ENCODE measurements at regions not wholly inside any gene's neighbourhood (a gene's known extent, or its start where the extent isn't known, plus 50 kb on each side); places are given as distances from the start of the nearest gene placed in this dataset.

DNA sequence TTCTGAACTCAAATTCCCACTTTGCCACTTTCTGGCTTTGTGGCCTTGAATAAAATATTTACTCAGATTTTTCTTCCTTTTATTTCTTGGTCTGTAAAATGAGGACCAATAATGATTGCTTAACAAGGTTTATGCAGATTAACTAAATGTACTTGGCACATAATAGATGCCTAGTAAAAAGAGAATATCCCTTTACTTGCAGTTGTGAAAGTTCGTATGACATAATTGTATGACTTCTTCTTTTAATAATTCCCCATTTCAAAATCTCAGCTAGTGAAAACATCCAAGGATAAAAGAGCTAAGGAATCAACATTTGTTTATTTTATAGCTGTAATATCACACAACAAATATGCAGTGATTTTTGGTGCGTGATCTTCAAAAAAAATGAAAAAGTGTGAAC, 215.6 kb upstream of the ATP2B1 start (continued):
- TF ChIP-seq FOXA1 (IDR thresholded peaks at IDR 0.05): no peak

DNA sequence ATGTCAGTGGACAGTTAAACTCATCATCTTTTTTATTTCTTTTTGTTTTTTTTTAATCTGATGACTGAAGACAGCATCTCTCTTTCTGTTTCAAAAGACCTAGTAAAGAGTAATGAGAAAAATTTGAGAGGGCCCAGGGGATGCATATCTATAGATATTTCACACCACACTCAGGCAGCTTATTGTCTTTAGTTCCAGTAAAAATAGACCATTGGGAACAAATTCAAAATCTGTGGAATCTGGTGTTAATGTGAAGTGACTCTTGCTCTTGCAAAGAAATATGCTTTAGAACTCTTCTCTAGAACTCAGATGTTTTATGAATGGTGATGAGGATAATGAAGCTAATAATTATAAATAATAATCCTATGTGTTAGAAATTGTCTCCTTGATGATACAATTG, 214.5 kb upstream of the ATP2B1 start:
- DNase-seq (ENCODE audit: low spot score): no peak
- TF ChIP-seq GABPA (IDR thresholded peaks at IDR 0.05 in 1 of 2, conservative IDR thresholded peaks at IDR 0.05 in 1 of 2) (no peak), JUND (IDR thresholded peaks at IDR 0.05) (no peak), HNF4G (IDR thresholded peaks at IDR 0.05) (no peak), SP1 (IDR thresholded peaks at IDR 0.05) (no peak), RXRA (IDR thresholded peaks at IDR 0.05) (no peak), FOXA2 (IDR thresholded peaks at IDR 0.05) (no peak), FOXA1 (IDR thresholded peaks at IDR 0.05) (no peak), RAD21 (IDR thresholded peaks at IDR 0.05) (no peak), NR2F2 (IDR thresholded peaks at IDR 0.05) (no peak), TAF1 (conservative IDR thresholded peaks at IDR 0.05) (no peak), YY1 (IDR thresholded peaks at IDR 0.05) (no peak), EGR1 (IDR thresholded peaks at IDR 0.05; ENCODE audit: low read depth in 2 of 2) (no peak), HNF4A (conservative IDR thresholded peaks at IDR 0.05) (no peak)
- TF ChIP-seq, protein P1, sequence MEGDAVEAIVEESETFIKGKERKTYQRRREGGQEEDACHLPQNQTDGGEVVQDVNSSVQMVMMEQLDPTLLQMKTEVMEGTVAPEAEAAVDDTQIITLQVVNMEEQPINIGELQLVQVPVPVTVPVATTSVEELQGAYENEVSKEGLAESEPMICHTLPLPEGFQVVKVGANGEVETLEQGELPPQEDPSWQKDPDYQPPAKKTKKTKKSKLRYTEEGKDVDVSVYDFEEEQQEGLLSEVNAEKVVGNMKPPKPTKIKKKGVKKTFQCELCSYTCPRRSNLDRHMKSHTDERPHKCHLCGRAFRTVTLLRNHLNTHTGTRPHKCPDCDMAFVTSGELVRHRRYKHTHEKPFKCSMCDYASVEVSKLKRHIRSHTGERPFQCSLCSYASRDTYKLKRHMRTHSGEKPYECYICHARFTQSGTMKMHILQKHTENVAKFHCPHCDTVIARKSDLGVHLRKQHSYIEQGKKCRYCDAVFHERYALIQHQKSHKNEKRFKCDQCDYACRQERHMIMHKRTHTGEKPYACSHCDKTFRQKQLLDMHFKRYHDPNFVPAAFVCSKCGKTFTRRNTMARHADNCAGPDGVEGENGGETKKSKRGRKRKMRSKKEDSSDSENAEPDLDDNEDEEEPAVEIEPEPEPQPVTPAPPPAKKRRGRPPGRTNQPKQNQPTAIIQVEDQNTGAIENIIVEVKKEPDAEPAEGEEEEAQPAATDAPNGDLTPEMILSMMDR (IDR thresholded peaks at IDR 0.05; ENCODE audit: low read depth, low read length, missing input control): no peak
- TF ChIP-seq, protein P2, sequence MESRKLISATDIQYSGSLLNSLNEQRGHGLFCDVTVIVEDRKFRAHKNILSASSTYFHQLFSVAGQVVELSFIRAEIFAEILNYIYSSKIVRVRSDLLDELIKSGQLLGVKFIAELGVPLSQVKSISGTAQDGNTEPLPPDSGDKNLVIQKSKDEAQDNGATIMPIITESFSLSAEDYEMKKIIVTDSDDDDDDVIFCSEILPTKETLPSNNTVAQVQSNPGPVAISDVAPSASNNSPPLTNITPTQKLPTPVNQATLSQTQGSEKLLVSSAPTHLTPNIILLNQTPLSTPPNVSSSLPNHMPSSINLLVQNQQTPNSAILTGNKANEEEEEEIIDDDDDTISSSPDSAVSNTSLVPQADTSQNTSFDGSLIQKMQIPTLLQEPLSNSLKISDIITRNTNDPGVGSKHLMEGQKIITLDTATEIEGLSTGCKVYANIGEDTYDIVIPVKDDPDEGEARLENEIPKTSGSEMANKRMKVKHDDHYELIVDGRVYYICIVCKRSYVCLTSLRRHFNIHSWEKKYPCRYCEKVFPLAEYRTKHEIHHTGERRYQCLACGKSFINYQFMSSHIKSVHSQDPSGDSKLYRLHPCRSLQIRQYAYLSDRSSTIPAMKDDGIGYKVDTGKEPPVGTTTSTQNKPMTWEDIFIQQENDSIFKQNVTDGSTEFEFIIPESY (IDR thresholded peaks at IDR 0.05): no peak
- TF ChIP-seq, protein P3, sequence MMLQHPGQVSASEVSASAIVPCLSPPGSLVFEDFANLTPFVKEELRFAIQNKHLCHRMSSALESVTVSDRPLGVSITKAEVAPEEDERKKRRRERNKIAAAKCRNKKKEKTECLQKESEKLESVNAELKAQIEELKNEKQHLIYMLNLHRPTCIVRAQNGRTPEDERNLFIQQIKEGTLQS (IDR thresholded peaks at IDR 0.05): no peak
- TF ChIP-seq, protein P4, sequence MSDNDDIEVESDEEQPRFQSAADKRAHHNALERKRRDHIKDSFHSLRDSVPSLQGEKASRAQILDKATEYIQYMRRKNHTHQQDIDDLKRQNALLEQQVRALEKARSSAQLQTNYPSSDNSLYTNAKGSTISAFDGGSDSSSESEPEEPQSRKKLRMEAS (IDR thresholded peaks at IDR 0.05): no peak
- TF ChIP-seq, protein P5, sequence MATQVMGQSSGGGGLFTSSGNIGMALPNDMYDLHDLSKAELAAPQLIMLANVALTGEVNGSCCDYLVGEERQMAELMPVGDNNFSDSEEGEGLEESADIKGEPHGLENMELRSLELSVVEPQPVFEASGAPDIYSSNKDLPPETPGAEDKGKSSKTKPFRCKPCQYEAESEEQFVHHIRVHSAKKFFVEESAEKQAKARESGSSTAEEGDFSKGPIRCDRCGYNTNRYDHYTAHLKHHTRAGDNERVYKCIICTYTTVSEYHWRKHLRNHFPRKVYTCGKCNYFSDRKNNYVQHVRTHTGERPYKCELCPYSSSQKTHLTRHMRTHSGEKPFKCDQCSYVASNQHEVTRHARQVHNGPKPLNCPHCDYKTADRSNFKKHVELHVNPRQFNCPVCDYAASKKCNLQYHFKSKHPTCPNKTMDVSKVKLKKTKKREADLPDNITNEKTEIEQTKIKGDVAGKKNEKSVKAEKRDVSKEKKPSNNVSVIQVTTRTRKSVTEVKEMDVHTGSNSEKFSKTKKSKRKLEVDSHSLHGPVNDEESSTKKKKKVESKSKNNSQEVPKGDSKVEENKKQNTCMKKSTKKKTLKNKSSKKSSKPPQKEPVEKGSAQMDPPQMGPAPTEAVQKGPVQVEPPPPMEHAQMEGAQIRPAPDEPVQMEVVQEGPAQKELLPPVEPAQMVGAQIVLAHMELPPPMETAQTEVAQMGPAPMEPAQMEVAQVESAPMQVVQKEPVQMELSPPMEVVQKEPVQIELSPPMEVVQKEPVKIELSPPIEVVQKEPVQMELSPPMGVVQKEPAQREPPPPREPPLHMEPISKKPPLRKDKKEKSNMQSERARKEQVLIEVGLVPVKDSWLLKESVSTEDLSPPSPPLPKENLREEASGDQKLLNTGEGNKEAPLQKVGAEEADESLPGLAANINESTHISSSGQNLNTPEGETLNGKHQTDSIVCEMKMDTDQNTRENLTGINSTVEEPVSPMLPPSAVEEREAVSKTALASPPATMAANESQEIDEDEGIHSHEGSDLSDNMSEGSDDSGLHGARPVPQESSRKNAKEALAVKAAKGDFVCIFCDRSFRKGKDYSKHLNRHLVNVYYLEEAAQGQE (IDR thresholded peaks at IDR 0.05): no peak
- H3K27me3 ChIP-seq (ENCODE audit: control insufficient read depth in 4 of 4, insufficient read depth in 4 of 4, low read length in 3 of 4): no peaks in the 10 kb centered on the region

More for the DNA sequence above, 214.5 kb upstream of the ATP2B1 start:
- H3K4me1 ChIP-seq (ENCODE audit: control insufficient read depth in 4 of 4, insufficient read depth in 4 of 4, low read length in 3 of 4): no peaks in the 10 kb centered on the region
- no peak overlapping the region for H3K9ac ChIP-seq (ENCODE audit: low read depth in 1 of 2, low read length in 2 of 2)
- no peak overlapping the region for H3K27ac ChIP-seq (ENCODE audit: low read depth in 1 of 2, low read length in 2 of 2)
- H3K36me3 ChIP-seq (ENCODE audit: control insufficient read depth in 4 of 4, insufficient read depth in 3 of 4, low read depth in 1 of 4, low read length in 3 of 4): no peaks in the 10 kb centered on the region
- no peak overlapping the region for H3K4me3 ChIP-seq (ENCODE audit: low read depth in 1 of 3, low read length in 3 of 3)
- no peaks in the 10 kb centered on the region for H3K9me3 ChIP-seq (ENCODE audit: control insufficient read depth in 4 of 4, low read length in 3 of 4)
